Skeletal muscle cell (primary cell): ENCODE measurements at regions not wholly inside any gene's neighbourhood (a gene's known extent, or its start where the extent isn't known, plus 50 kb on each side); places are given as distances from the start of the nearest gene placed in this dataset.

Source experiments
- DNase-seq: peaks from one replicate; pipeline ENCODE4 v3.0.0-alpha.2; 2010; ENCODE audit warnings: low read depth
- H3K4me3 ChIP-seq: 2 replicates; pipeline ENCODE4 v1.5.1; 2011; ENCODE audit warnings: low read depth, mild to moderate bottlenecking, control low read depth, low read length, moderate library complexity

- no peak for DNase-seq
- H3K4me3 ChIP-seq: no peak overlapping the region
These were observed 521.5 kb upstream of the ZFHX3 start for GRCh38 chr16:73569266-73569980.

DNA sequence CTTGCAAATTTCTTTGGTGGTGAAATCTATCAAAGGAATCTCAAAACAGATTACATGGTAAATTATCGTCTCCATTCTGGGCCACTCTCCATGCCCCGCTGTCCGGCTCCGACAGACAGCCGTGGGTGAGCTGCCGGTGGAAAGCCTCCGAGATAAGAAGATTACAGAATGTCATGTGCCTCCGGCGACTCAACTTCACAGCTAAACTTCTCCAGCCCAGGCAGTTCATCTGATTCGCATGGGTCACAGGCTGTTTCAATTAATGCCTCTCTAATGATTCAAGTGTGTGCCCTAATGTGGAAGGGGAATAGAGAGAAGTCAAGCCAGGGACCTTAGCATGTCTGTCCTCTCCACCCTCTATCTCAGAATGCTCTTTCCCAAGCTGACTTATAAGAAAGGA is 520.8 kb upstream of the ZFHX3 start:
- no peak for DNase-seq
- no peak overlapping the region for H3K4me3 ChIP-seq

- no peak for DNase-seq
- H3K4me3 ChIP-seq: no peak overlapping the region
These were observed 518.0 kb upstream of the ZFHX3 start for GRCh38 chr16:73565925-73566324.

- no peak for DNase-seq
- H3K4me3 ChIP-seq: no peak overlapping the region
These were observed 517.3 kb upstream of the ZFHX3 start for GRCh38 chr16:73565263-73565662.

GRCh38 chr16:73563709-73564108 is 515.8 kb upstream of the ZFHX3 start:
- no peak for DNase-seq

GRCh38 chr16:73560497-73560896 is 512.6 kb upstream of the ZFHX3 start:
- no peak overlapping the region for H3K4me3 ChIP-seq
- no peak for DNase-seq

More at GRCh38 chr16:73563709-73564108, 515.8 kb upstream of the ZFHX3 start:
- no peak overlapping the region for H3K4me3 ChIP-seq

- no peak overlapping the region for H3K4me3 ChIP-seq
- no peak for DNase-seq
These were observed 510.3 kb upstream of the ZFHX3 start for GRCh38 chr16:73558219-73558618.

- no peak for DNase-seq
These were observed 506.2 kb upstream of the ZFHX3 start for GRCh38 chr16:73553941-73554660.

DNA sequence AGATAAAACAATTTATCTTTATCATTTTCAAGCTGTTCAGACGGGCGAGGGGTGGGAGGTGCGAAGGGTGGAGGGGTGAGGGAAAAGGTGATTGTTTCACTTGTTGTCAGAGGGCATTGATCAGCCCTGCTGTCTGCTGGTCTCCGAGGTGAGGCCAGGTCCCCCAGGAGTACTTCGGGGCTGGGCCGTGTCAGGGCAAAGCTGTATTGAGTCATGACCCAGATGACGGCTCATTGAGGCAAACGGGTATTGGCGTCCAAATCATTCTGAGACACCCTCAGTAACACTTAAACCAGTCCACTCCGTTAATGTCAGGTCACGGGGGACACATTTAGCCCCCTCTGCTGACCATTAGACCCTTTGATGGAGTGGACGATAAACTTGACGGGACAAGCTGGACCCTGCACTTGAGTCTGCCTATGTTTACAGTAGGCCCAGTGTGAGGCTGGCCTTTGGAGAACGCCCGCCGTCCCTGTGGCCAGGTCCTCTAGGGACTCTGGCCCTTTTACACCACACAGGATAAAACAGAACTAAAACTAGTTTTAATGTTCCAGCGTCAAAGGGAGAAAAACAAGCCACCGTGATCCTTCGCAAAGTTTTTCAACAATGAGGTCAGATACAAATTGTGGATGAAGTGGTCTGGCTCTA is 502.2 kb upstream of the ZFHX3 start:
- no peak for DNase-seq
- H3K4me3 ChIP-seq: no peak overlapping the region

More at GRCh38 chr16:73553941-73554660, 506.2 kb upstream of the ZFHX3 start:
- H3K4me3 ChIP-seq: no peak overlapping the region

- H3K4me3 ChIP-seq: no peak overlapping the region
- no peak for DNase-seq
These were observed 499.9 kb upstream of the ZFHX3 start for GRCh38 chr16:73547552-73548403.

GRCh38 chr16:73546341-73546845 is 498.5 kb upstream of the ZFHX3 start:
- H3K4me3 ChIP-seq: no peak overlapping the region
- DNase-seq: no peak

GRCh38 chr16:73545755-73546154 is 497.8 kb upstream of the ZFHX3 start:
- no peak for DNase-seq
- H3K4me3 ChIP-seq: no peak overlapping the region

- no peak overlapping the region for H3K4me3 ChIP-seq
- no peak for DNase-seq
These were observed 497.4 kb upstream of the ZFHX3 start for GRCh38 chr16:73545290-73545689.

DNA sequence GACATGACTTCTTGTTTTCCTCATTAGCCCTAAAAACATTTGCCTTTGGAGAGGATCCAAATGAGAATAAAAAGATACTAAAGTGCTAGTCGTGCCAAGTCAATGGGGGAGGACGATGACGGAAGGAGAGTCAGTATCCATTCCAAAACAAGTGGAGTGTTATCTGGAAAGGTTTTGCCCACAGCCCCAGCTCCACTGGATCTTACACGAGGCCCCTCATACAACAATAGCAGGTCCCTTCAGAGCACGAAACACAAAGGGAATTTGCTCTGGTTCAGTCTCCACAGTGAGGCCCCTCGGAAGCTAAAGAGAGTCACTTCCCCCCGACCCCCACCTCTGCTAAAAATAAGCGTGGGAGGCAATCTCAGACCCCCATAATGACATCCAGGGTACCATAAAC is 496.9 kb upstream of the ZFHX3 start:
- H3K4me3 ChIP-seq: no peak overlapping the region
- no peak for DNase-seq

GRCh38 chr16:73543970-73544599 is 496.2 kb upstream of the ZFHX3 start:
- no peak for DNase-seq
- H3K4me3 ChIP-seq: no peak overlapping the region

- no peak for DNase-seq
- no peak overlapping the region for H3K4me3 ChIP-seq
These were observed 495.5 kb upstream of the ZFHX3 start for GRCh38 chr16:73543331-73543969.

DNA sequence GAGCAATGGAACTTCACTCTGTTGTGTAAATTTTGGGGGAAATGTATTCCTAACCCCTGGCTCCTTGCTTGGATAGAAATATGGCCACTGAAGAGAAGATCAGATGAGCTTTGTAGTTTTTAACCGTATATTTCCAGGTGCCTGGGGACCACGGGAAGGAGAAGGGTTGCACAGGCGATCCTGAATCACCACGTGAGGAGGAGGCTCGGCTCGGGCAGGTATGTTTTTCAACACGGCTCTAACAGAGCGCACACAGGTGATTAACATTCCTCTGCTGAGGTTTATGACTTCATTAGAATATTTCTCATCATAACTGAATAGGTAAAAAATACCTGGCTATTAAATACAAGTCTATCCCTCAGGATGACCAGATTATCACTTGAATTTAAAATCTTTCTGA is 495.0 kb upstream of the ZFHX3 start:
- DNase-seq: no peak
- H3K4me3 ChIP-seq: no peak overlapping the region

GRCh38 chr16:73537921-73538320 is 490.0 kb upstream of the ZFHX3 start:
- no peak overlapping the region for H3K4me3 ChIP-seq
- no peak for DNase-seq

DNA sequence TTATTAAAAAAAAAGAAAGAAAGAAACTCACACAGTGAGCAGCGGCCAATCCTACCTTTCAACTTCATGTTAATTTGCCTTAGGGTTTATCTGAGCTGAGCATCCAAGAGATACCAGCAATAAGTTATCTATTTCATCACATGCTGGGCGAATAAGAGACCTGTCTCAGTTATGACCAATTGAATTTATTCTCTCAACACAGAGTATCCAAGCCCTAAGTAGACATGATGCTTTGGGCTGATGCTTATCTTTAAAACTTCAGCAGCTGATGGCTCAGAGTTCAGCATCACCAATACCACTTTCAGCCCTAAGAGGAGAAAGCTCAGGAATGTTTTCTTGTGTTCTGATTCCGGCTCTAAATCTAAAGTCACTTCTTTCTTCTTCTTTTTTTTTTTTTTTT is 489.0 kb upstream of the ZFHX3 start:
- DNase-seq: no peak
- no peak overlapping the region for H3K4me3 ChIP-seq
